Germinal center (tissue), 1 donor: ENCODE measurements at regions not wholly inside any gene's neighbourhood (a gene's known extent, or its start where the extent isn't known, plus 50 kb on each side); places are given as distances from the start of the nearest gene placed in this dataset.
"Not testable (repeated sequence)": the region's sequence is repeated elsewhere in the genome, so short reads cannot be mapped to it uniquely, and the experiment has no call there.

Experiments
- DNase-seq: peaks from one replicate; pipeline ENCODE4 v3.0.0; 2012; ENCODE audit warnings: mixed read lengths, low spot score

DNA sequence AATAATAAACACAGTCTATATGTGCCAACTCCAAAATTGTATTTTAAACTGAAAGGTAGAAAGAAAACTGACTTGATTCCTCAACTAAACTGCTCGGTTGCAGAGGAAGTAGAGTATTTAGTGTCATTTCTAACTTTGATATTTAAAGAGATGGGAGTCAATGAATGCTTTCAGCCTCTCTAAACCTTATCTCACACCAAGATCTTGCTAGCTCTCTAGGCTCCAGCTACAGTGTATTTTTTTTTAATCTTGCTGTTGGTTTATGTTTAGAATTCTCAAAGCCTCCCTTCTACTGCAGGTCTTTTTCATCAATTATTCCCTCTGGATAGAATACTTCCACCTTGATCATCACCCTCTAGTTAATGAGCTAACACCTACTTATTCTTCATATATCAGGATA, 419.4 kb upstream of the ZNF462 start:
- DNase-seq, result no peak

DNA sequence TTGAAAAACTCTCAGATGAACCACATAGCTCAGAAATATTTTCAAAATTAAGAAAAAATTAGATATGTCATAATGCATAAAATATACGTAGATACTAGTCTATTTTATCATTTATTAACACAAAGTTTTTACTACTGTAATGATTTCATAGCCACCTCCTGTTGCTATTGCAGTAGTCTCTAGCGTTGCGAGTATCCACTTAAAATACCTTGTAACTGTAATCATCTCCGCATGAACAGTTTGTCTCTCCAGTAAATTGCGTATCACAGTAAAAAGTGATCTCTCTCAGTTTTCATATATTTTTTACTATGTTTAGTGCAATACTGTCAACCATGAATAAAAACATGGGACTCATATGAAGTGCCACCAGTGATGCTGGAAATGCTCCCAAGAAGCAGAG, 417.9 kb upstream of the ZNF462 start:
- no peak for DNase-seq

DNA sequence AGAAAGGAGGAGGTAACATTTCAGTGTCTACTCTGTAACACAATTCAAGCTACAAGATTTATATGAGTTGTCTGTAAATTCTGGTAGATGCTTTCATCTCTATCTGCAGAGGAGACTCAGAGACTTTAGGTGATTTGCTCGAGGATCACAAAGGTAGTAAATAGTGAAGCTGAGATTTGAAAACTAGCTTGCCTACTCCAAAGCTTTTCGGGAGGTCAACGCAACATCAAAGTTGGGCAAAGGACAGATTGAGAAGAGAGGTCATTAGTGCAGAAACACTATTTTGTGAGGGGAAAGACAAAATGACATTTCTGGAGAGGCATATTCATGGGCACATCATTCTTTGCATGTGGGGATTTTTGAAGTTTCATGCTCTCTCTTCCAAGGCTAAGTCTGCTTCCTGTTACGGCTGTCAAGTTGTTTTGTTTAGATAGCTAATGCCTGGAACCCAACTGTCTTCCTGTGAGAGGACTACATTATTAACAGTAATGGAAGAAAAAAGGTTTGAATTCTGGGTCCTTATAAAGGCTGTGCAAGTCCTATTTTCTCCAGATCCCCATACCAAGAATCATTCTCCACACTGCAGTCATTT, 413.5 kb upstream of the ZNF462 start:
- DNase-seq, result no peak

DNA sequence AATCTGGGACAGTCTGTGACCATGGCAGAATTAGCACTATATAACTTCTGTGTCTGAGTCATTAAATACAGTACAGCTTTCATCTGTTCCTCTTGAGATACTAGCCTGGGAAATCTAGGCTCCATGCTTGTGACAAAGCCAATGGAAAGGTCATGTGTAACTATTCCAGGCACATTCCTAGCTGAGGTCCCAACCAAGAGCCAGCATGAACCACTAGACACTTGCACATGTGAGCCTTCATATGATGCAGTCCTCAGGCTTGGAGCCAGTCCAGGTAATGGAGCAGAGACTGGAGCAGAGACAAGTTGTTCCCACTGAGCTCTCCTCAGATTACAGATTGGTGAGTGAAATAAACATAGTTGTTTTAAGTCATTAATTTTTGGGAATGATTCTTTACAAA, 412.4 kb upstream of the ZNF462 start:
- DNase-seq, result no peak

DNA sequence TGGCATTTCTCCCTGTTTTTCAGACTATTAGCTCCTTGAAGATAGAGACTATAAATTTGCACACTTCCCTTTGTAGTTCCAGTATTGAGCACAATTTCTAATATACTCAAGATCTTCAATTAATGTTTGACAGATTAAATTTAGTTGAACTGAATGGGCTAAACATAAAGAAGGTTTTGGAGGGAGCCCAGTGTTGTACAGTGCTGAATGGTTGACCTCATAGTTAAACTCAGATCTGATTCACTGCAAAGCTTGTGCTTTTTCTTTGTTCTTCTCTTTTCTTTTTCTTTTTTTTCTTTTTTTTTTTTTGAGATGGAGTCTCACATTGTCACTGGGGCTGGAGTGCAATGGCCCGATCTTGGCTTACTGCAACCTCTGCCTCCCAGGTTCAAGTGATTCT, 411.7 kb upstream of the ZNF462 start:
- DNase-seq, result no peak

DNA sequence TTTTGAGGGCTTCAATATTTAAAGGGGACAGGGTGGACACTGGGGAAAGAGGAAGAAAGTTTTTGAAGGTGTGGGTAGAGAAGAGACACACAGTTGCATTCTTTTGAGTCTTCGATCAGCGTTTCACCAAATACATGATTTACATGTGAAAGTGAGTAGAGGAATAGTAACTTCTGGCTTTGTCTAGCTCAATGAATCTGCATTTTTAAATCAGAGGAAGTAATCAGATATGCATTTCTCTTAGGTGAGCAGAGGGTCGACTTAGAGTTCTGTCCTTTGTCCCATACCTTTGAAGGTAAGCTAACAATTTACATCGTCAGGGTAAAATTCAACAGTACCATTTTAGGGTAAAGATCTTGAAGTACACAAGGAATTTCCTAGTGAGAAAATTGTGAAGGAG, 406.4 kb upstream of the ZNF462 start:
- DNase-seq, result no peak

DNA sequence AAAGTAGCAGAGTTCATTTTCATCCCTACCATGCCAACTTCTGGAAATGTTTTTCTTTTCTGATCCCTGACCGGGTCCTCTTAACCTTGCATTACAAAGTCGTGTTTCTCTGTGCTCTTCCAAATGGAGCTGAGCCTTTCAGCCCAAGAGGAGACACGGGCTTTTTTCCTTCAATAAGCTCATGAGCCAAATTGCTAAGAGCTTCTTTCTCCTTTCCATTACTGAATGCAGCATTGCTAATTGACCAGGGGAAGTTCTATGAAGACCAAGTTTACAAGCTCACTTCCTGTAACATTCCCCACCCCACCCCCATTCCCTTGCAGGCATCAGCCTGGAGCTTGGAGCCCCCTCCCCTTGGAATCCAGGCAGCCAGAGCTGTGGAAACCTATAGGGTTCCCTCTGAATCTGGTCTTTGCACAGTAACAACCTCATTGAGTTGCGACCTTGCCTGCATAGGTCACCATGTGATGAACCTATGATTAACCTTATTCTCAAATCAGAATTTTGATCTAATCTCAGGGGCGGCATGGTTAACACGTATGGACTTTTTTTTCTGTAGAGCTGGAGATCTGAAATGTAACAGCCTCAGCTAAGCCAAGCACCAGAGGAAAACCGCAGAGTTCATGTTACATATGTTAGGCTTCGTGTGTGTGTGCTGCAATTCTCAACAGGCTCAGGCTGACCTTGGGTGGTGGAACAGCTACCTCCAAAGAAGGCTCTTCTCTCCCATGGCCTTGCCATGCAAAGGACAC, 395.7 kb upstream of the ZNF462 start:
- no peak for DNase-seq

DNA sequence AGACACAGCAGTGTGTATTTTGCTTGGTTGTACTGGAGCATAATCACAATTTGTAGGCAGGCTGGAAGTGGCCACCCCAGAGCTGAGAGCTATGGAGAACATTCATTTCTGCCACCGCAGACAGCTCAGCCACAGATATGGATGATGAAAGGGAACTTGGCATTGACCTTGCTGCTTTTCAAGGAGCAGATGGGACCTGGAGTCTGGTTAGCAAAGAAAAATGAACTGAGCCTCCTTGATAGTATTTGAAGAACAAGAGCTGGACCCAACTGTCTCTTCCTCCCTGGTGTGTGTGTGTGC, 395.2 kb upstream of the ZNF462 start:
- DNase-seq, result no peak

DNA sequence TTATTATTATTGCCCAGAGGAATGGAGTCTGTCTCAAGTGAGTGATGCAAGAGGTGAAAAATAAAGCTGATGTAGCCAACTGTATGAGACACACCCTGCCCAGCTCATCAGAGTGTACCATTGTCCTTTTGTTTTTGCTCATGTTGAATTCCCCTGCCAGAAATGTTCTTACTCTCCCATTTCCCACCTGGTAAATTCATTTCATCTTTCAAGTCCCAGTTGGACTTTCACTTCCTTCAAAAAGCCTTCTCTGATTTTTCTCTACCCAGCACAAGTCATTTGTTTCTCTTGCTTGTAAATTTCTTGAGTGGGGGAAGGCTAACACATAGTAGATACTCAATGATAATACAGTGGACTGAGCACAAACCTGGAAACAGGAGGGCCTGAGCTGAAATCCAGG, 394.5 kb upstream of the ZNF462 start:
- DNase-seq, result no peak

DNA sequence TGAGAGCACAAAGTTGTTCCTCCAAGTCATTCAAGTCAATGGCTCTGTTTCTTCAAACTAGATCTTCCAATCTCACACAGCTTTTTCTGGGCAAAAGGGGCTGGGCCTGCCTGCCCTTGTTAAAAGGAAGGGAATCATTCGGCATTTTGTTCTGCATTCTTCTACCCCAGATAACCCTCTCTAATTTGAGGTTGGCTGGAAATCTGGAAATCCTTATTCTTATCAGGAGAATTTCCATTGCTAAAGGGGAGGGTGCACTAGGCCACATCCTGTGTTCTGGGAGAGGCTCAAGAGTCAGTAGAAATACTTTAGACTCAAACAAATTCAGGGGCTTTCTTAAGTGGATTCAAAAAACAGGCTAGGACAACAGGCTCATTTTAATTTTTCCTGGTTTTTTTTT, 384.7 kb upstream of the ZNF462 start:
- no peak for DNase-seq

DNA sequence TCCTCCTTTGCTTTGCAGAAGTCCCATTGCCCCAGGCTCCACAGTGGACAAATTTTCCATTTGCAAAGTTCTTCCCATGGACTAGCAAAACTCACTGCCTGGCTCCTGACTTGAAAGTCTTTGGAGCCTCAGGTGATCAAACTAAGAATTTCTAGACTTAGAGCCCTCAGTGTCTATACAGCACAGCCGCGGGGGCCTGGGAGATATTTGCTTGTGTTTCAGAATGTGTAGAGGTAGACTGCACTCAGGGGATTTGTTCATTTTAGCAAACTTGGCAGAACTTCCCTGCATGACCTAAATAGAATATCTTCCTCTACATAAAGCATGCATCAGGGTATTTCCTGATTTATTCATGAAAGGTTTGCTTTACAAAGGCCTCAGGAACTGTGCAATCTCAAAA, 384.2 kb upstream of the ZNF462 start:
- no peak for DNase-seq

DNA sequence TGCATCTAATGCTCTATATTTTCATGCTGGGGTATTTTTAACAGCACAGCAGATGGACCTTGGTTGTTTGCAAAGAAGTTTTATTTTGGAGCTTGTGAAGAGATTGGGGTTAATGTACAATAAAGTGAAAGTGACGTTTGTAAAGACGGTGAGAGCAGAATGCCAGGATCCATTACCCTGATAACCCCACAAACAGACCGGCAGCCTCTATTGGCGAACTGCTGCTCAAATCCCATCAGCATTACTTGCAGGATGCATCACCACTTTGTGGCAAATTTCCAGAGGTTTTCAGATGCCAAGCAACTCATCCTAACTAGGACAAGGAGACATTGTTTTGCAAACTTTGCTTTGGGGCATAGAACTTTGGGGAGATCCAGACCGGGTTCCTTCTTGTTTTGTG, 383.3 kb upstream of the ZNF462 start:
- no peak for DNase-seq

DNA sequence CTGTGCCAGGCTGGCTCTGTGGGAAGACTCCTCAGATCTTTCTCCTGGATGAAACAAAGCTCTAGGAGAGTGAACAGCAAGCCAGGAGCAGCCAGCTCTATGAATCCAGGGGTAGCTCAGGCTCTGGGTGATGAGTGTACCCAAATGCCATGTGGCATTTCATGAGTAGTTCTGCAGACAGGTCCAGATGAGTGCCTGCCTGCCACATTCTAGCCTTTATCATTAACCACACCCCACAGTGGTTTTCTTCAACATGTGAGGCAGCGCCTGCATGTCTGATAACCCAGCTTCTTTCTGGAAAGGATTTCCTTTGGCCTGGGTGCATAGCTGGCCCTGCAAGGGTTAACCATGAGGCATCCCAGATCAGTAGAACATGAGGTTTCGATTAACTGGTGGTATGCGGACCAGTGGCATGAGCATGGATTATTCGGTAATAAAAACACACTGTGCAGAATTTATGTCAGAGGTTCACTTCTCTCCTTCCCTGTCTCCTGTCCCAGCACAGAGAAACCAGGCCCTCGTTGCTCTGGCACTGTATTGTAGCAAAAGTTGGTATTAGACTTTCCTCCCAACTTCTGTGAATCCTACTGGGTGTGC, 381.9 kb upstream of the ZNF462 start:
- no peak for DNase-seq

DNA sequence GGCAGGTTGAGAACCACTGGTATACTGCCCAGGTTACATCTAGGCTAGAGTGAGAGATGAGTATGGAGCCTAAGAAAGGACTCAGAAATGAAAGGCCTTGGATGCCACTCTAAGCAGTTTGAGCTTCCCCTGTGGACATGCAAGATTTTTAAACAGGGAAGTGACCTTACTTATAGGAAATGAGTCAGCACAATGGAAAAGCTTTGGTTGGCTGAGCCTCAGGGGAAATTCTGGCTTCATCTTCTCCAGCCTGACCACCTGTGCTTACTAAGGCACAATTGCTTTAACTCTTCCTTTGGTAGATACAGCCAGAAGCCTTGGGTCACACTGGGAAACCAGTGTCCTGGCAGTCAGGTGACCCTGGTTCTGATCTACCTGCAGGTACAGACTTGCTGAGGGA, 380.2 kb upstream of the ZNF462 start:
- no peak for DNase-seq

DNA sequence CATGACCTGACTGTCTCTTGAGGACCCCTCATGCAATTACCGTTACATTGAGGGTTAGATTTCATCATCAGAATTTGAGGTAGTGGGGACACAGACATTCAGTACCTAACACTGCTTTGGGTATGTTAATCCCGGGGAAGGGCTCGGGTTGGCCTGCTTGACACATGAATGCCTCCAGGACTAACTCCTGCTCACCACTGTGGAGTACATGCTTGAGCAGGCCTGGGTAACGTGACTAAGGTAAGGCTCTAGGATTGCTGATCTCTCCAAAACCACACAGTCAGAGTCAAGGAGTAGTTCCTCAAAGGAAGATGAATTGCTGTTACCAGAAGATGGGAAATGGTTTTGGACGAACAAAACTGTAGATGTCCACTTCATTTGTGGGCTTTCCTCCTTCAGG, 376.3 kb upstream of the ZNF462 start:
- DNase-seq, result no peak

DNA sequence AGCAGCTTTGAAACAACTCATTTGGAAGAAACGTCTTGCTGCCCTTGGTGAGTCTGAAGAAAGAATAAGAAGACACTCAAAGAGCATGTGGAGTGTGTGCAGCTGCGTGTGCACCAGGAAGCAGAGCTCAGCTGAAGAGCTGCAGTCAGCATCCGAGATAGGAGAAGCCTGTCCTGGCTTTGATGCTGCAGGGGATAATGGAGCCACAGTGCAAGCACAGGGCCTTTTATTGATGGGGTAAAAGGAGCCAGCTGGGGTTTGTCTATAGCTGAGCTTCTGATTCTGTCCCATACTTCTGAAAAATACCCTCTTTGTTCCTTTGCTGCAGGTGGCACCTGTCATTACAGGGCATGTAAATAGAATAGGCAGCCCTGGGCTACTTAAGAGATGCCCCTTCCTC, 375.7 kb upstream of the ZNF462 start:
- no peak for DNase-seq

DNA sequence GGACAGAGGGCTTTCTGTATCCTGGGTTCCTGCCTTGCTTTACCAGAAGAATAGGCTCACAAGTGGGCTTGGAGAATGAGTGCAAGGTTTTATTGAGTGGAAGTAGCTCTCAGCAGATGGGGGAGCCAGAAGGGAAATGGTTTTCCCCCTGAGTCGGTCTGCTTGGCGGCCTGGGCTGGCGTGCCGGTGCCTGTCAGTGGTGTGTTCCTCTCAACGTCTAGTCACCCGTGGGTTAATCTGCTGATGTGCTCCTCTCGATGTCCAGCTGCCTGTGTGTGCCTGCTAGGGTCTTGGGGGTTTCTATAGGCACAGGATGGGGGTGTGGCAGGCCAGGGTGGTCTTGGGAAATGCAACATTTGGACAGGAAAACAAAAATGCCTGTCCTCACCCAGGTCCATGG, 370.8 kb upstream of the ZNF462 start:
- DNase-seq, result not testable (repeated sequence)

DNA sequence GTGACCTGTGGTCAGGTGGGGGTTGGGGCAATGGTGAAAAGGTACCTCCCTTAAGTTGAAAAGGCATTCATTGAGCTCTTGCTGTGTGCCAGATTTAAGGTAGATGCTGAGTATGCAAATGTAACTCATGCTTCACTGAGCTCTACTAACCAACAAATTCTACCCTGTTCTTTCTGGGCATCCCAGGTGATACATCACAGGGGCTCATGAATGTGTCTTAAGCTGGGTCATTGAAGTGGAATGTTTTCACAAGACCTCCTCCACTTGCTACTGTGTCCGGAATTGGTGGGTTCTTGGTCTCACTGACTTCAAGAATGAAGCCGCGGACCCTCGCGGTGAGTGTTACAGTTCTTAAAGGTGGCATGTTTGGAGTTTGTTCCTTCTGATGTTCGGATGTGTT, 362.8 kb upstream of the ZNF462 start:
- DNase-seq, result no peak

DNA sequence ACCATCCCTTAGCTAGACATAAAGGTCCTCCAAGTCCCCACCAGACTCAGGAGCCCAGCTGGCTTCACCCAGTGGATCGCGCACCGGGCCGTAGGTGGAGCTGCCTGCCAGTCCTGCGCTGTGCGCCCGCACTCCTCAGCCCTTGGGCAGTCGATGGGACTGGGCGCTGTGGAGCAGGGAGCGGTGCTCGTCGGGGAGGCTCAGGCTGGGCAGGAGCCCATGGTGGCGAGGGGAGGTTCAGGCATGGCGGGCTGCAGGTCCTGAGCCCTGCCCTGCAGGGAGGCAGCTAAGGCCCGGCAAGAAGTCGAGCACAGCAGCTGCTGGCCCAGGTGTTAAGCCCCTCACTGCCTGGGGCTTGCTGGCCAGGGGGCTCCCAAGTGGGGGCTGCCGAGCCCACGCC, 361.8 kb upstream of the ZNF462 start:
- not testable (repeated sequence) for DNase-seq

DNA sequence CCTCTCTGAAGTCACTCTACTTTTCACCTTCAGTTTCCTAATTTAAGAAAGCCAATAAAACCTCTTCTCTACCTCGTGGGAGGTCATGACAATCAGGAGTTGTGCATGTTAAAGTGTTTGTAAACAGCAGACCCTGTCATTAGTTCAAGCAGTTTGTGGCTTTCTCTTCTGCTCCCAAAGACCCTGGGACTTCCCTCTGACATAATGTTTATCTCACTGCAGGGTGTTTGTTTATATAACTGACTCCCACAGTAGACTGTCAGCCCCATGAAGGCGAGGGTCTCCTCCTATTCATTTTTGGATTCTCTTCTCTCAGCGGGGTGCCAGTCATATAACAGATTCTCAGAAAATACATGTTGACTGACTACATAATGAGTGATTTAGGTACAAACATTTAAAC, 360.0 kb upstream of the ZNF462 start:
- no peak for DNase-seq

DNA sequence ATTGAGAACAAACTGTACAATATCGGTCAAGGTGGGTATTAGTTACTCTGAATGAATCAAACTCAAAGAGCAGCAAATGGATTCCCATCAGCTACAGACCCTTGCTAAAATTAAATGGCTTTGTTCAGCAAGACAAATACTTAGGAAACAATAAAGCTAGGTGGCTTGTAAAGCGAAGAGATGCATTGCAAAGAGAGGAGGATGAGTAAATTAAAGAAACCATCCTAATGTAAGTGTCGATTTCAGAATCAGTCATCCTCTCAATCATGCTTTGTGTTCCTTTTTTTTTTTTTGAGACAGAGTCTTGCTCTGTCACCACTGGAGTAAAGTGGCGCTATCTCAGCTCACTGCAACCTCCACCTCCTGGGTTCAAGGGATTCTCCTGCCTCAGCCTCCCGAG, 359.2 kb upstream of the ZNF462 start:
- no peak for DNase-seq

DNA sequence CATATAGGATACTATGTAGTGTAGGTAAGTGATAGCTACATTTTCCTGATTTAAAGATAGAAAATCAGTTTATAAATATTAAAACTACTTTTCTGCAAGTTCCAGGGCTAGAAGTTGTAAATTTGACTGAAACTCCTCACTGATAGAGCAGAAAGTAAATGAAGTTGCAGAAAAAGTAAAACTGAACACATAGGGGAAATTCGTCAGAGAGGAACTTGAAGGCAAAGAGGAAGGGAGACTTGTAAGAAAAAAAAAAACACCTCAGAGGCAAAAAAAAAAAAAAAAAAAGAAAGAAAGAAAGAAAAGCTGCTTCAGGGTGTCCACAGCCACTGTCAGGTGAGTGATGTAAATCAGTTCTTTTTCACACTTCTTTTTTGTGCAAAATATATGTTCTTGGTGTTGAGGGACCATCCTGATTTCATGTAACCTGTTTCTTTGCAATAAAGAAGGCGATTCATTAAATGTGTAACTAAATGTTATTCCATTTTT, 336.2 kb upstream of the ZNF462 start:
- DNase-seq, result no peak

DNA sequence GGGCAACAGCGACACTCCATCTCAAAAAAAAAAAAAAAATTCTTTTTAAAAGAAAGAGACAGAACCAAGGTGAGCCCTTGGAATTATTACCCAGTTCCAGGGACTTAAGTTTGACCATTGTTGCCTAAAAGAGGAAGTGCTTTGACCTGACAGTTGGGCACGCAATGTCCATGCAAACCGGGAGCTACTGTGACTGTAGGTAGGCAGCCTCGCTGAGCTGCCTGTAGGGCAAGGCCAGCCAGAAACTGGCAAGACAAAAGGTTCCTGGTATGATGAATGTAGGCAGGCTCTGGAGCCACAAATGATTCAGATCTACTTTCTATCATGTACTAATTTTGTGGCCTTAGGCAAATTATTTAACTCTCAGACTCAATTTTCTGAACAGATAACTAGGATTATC, 334.8 kb upstream of the ZNF462 start:
- DNase-seq, result no peak

DNA sequence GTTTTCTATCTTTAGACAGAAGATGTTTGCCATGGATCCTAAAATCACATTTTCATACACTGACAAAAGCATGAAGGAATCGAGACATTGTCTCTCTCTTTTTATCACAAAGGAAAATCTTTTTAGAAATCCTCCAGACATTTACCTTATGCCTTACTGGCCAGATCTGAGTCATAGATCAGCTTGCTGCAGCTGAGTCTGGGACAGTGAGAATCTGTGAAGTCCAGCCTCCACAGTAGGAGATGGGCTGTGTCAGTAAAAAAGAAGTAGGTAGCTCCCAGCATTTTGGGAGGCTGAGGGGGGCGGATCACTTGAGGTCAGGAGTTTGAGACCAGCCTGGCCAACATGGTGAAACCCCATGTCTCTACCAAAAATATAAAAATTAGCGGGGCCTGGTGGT, 333.4 kb upstream of the ZNF462 start:
- no peak for DNase-seq
